ENCODE measurements at regions not wholly inside any gene's neighbourhood (a gene's known extent, or its start where the extent isn't known, plus 50 kb on each side); places are given as distances from the start of the nearest gene placed in this dataset.

DNA sequence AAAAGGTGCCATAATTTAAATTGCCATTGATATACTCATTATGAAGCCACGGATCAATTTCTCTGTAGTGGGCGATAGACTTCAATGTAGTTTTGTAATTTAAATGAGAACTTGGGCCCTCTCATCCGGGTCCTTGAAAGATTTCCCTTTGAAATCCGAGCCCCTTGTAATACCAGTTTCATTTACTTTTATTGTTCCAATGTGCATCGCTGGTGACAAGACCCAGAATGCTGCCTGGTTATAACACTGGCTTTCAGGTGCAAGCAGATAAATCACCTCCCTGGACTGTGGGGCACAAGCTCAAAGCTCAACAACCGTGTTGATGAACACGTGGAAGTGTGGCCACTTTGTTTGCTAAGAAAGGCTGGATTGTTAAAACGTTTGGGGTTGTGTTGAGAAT lies 68.9 kb upstream of the FZD10 start:
- H4K8ac ChIP-seq (ENCODE audit: extremely low read depth, insufficient read depth, low read length) = no peak overlapping the region
- no peak overlapping the region for H3K4me2 ChIP-seq (ENCODE audit: insufficient read depth in 1 of 2, low read depth in 2 of 2, low read length in 2 of 2)
- no peak overlapping the region for H2BK12ac ChIP-seq (ENCODE audit: low read depth, low read length)
- POLR2A ChIA-PET (ENCODE audit: partially characterized antibody) = no interaction called here
- peaks cover 0 to 2% (median 0%) of the 10 kb centered on the region in 4 experiments; a peak in 3 of 7 replicates for H3K27me3 ChIP-seq (replicated peaks in 1 of 4; ENCODE audit: control insufficient read depth in 3 of 4, extremely low read depth in 1 of 4, insufficient read depth in 3 of 4, low read length in 3 of 4)
- no peak overlapping the region for H2BK120ac ChIP-seq (replicated peaks; ENCODE audit: low read depth, low read length)
- H2BK15ac ChIP-seq (ENCODE audit: low read length) = no peak overlapping the region
- no peak overlapping the region for H4K91ac ChIP-seq (replicated peaks; ENCODE audit: insufficient read length, low read length)
- H4K20me1 ChIP-seq (replicated peaks in 1 of 2; ENCODE audit: control insufficient read depth in 1 of 2, insufficient read depth in 2 of 2, low read length in 2 of 2) = peaks cover 0 to 2% of the 10 kb centered on the region in 2 experiments
- no peaks in the 10 kb centered on the region for H3K79me1 ChIP-seq (ENCODE audit: low read depth, low read length)
- no peak overlapping the region for H2AFZ ChIP-seq (ENCODE audit: low read length)
- no peak overlapping the region for H3K9ac ChIP-seq (replicated peaks in 1 of 4; ENCODE audit: extremely low read depth in 1 of 4, low read depth in 3 of 4, low read length in 3 of 4)
- no peak overlapping the region for H2BK20ac ChIP-seq (ENCODE audit: low read length)
- H3K14ac ChIP-seq (ENCODE audit: insufficient read length) = no peak overlapping the region
- H3K27ac ChIP-seq (ENCODE audit: low read depth, low read length) = no peak overlapping the region
- no peaks in the 10 kb centered on the region for H3K36me3 ChIP-seq (ENCODE audit: control insufficient read depth in 2 of 4, insufficient read depth in 4 of 4, low read length in 3 of 4)
- H3K23ac ChIP-seq (ENCODE audit: insufficient read length) = no peak overlapping the region
- H3K4me1 ChIP-seq (replicated peaks in 1 of 4; ENCODE audit: control insufficient read depth in 3 of 4, insufficient read depth in 4 of 4, low read length in 3 of 4) = peaks cover 0 to 4% (median 0%) of the 10 kb centered on the region in 4 experiments; a peak in 3 of 7 replicates
- H2BK5ac ChIP-seq (ENCODE audit: low read depth, low read length) = no peak overlapping the region
- no peak overlapping the region for H3K56ac ChIP-seq (replicated peaks; ENCODE audit: insufficient read length, low read depth, low read length)
- H4K5ac ChIP-seq (ENCODE audit: insufficient read length, low read depth, low read length) = no peak overlapping the region
- no peak overlapping the region for H2AK5ac ChIP-seq (ENCODE audit: low read depth, low read length)
- CTCF ChIA-PET (ENCODE audit: partially characterized antibody) = interaction anchor here (1.1 kb wide), 1 partner anchor 11 kb away, joined by 4 read pairs; no protein-coding TSS in a partner anchor
- H3K18ac ChIP-seq (ENCODE audit: extremely low read depth, low read length) = no peak overlapping the region
- no peak overlapping the region for H3K4me3 ChIP-seq (ENCODE audit: extremely low read depth in 1 of 4, insufficient read depth in 2 of 4, low read depth in 3 of 4, low read length in 4 of 4)
- no peak for DNase-seq (ENCODE audit: low read depth in 1 of 2, low spot score in 2 of 2)
- H3K4ac ChIP-seq (replicated peaks; ENCODE audit: insufficient read length, low read depth, low read length) = no peak overlapping the region
- no peaks in the 10 kb centered on the region for H3K23me2 ChIP-seq (ENCODE audit: low read depth, low read length)
- H3K9me3 ChIP-seq (ENCODE audit: insufficient read depth in 2 of 2, low read depth in 1 of 2, low read length in 1 of 2) = no peaks in the 10 kb centered on the region
- 78% methylated on average over 8 of the region's 8 CpGs; no CpG with 5 or more reads in 1 of the 2 experiments for WGBS, 2 experiments (ENCODE audit: extremely low coverage in 1 of 2, insufficient coverage in 1 of 2, insufficient read length in 1 of 2, insufficient replicate concordance in 2 of 2, low coverage in 1 of 2, low lambda C conversion rate in 2 of 2, missing lambda C conversion rate in 1 of 2)
- no peak for TF ChIP-seq BRCA1 (IDR thresholded peaks at IDR 0.05; ENCODE audit: low read depth, low read length)
- TF ChIP-seq, protein P1, sequence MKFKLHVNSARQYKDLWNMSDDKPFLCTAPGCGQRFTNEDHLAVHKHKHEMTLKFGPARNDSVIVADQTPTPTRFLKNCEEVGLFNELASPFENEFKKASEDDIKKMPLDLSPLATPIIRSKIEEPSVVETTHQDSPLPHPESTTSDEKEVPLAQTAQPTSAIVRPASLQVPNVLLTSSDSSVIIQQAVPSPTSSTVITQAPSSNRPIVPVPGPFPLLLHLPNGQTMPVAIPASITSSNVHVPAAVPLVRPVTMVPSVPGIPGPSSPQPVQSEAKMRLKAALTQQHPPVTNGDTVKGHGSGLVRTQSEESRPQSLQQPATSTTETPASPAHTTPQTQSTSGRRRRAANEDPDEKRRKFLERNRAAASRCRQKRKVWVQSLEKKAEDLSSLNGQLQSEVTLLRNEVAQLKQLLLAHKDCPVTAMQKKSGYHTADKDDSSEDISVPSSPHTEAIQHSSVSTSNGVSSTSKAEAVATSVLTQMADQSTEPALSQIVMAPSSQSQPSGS (IDR thresholded peaks at IDR 0.05; ENCODE audit: low read length) = no peak
- no peak for TF ChIP-seq TEAD4 (IDR thresholded peaks at IDR 0.05; ENCODE audit: low read depth, low read length)
- no peak for TF ChIP-seq EZH2 (IDR thresholded peaks at IDR 0.05; ENCODE audit: low read depth, low read length, severe bottlenecking)
- no peak for TF ChIP-seq EGR1 (IDR thresholded peaks at IDR 0.05; ENCODE audit: borderline replicate concordance, low read depth, low read length)
- no peak for TF ChIP-seq KDM4A (IDR thresholded peaks at IDR 0.05; ENCODE audit: low read depth, low read length, severe bottlenecking)
- no peak for TF ChIP-seq RNF2 (IDR thresholded peaks at IDR 0.05; ENCODE audit: borderline replicate concordance, low read depth, low read length, missing control alignments, poor library complexity, severe bottlenecking)
- TF ChIP-seq YY1 (IDR thresholded peaks at IDR 0.05; ENCODE audit: low read depth, low read length) = no peak
- TF ChIP-seq, protein P2, sequence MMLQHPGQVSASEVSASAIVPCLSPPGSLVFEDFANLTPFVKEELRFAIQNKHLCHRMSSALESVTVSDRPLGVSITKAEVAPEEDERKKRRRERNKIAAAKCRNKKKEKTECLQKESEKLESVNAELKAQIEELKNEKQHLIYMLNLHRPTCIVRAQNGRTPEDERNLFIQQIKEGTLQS (IDR thresholded peaks at IDR 0.05; ENCODE audit: insufficient read depth, low read depth, low read length) = no peak
- TF ChIP-seq TAF1 (IDR thresholded peaks at IDR 0.05; ENCODE audit: low read depth, low read length) = no peak
- TF ChIP-seq CTBP2 (IDR thresholded peaks at IDR 0.05; ENCODE audit: borderline replicate concordance, insufficient read depth, insufficient read length, low read length) = no peak
- no peak for FAIRE-seq
- H3K79me2 ChIP-seq (ENCODE audit: control insufficient read depth in 1 of 2, insufficient read depth in 2 of 2, low read length in 2 of 2) = no peaks in the 10 kb centered on the region

Measured in H1 (cell line).